GF-D8 (cell line): ENCODE measurements at regions not wholly inside any gene's neighbourhood (a gene's known extent, or its start where the extent isn't known, plus 50 kb on each side); places are given as distances from the start of the nearest gene placed in this dataset.
"Not testable (repeated sequence)": the region's sequence is repeated elsewhere in the genome, so short reads cannot be mapped to it uniquely, and the experiment has no call there.

Experiments used
- DNase-seq: peaks from one replicate; lab custom pipeline; 2025; lab: John Stamatoyannopoulos, UW

GRCh38 chr22:38375784-38376183, 58.6 kb upstream of the CSNK1E start:
- not testable (repeated sequence) for DNase-seq

DNA sequence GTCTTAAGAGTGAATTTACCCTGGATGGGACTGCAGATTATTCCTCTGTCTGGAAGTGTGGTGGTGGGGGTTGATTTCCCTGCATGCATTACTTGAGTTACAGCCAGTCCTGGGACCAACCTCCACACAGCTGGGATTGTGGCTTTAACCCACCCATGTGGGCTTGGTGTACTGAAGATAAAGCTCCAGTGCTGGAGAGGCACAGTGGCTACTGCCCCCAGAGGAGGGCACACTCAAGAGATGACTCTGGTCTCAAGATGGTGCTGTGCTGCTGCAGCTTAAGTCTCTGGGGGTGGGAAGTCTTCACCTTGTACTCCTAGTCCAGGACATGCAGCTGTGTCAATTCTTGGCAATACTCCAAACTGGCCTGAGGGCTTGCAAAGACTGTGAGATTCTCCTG, 57.8 kb upstream of the CSNK1E start:
- DNase-seq, result not testable (repeated sequence)

- not testable (repeated sequence) for DNase-seq
These were observed 57.2 kb upstream of the CSNK1E start for GRCh38 chr22:38374433-38374831.

DNA sequence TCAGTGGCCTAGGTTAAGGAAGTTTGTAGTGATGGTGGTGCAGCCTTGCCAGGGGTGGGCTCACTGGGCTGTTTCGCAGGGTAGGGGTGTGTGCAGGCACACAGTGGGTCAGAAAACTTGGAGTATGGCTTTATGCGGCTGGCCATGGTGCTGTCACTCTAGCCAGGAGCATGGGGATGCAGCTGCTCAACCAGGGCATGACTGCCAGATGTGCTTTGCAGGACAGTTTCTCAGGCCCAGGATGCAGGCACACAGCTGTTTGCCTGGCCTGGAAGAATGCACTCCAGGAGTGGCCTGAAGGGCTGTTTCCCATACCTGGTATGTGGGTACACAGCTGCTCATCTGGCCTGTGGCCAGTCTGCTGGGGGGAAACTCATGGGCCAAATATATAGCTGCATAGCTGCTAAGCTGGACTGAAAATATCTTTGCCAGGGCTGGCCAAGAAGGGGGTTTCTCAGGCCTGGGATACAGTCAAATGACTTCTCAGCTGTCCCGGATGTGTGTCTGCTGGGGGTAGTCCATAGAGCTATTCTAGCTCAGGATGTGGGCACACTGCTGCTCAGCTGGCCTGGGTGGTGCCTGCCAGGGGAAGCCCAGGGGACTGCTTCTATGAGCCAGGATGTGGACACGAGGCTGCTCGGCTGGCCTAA, 56.7 kb upstream of the CSNK1E start:
- DNase-seq, result not testable (repeated sequence)

GRCh38 chr22:38372665-38373064, 55.4 kb upstream of the CSNK1E start:
- DNase-seq, result not testable (repeated sequence)

DNA sequence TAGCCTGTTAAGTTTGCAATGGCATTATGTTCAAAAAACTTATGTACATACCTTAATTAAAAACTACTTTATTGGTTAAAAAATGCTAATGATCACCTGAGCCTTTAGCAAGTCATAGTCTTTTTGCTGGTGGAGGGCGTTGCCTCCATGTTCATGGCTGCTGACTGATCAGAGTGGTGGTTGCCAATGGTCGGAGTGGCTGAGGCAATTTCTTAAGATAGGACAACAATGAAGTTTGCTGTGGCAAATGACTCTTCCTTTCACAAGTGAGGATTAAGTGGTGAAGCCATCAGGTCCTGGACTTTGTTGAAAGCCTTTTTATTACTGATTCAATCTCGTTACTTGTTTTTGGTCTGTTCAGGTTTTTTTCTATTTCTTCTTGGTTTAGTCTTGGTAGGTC, 53.3 kb upstream of the CSNK1E start:
- DNase-seq, result not testable (repeated sequence)

GRCh38 chr22:38369132-38369531, 51.9 kb upstream of the CSNK1E start:
- DNase-seq, result peak; percentile 31
